ENCODE measurements at regions not wholly inside any gene's neighbourhood (a gene's known extent, or its start where the extent isn't known, plus 50 kb on each side); places are given as distances from the start of the nearest gene placed in this dataset.

GRCh38 chr12:124633365-124634362 is 66.3 kb upstream of the NCOR2 start:
- TF ChIP-seq CTCF (IDR thresholded peaks at IDR 0.05; ENCODE audit: low read depth, low read length, poor library complexity, severe bottlenecking) (no peak), EZH2phosphoT487 (IDR thresholded peaks at IDR 0.05; ENCODE audit: borderline replicate concordance, low read length) (no peak)

All from DOHH2 (cell line).